Ammon's horn (tissue), 1 donor: ENCODE measurements at regions not wholly inside any gene's neighbourhood (a gene's known extent, or its start where the extent isn't known, plus 50 kb on each side); places are given as distances from the start of the nearest gene placed in this dataset.
"Not testable (repeated sequence)": the region's sequence is repeated elsewhere in the genome, so short reads cannot be mapped to it uniquely, and the experiment has no call there.

ENCODE experiments used
- DNase-seq: peaks from one replicate; pipeline ENCODE4 v3.0.0-alpha.2; 2016; ENCODE audit warnings: low spot score

GRCh38 chr11:57917632-57918031 lies 106.0 kb upstream of the OR9Q1 start:
- DNase-seq, result no peak

DNA sequence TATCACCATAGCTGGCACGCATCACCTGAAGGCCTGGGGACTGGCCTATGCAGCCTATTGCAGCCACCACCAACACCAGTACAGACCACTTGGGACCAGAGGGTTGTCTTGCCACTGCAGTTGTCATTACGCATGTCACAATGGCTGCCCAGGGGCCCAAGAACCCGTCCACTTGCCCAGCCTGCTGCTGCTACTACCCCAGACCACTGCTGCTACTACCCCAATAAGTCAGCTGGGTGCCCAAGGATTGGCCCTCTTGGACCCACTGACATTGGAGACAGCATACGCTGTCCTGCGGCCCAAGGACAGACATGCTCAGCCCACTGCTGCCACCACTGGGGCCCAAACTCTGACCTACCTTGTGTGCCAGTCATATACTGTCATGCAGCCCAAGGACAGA lies 102.7 kb upstream of the OR9Q1 start:
- no peak for DNase-seq

DNA sequence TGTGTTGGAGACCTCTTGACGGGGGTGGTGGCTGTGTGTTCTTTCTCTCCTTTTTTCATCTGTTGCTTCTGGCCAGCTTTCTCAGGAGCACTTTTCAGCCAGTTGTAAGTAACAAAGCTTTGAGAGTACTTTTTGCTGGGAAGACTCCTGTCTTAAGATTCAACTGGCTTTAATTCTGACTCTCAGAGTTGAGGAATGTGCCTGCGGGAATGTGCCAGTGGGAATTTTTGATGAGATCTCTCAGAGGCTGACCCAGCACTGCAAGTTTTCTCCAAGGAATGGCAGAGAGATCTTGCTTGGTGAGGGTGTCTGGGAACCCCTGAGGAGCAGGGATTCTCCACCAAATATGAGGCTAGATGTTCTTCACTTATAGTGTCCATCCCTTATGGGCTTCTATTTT lies 91.6 kb upstream of the OR9Q1 start:
- DNase-seq, result no peak

GRCh38 chr11:57935402-57936049 lies 88.2 kb upstream of the OR9Q1 start:
- DNase-seq, result no peak

GRCh38 chr11:57936050-57936418 lies 87.6 kb upstream of the OR9Q1 start:
- no peak for DNase-seq

- no peak for DNase-seq
Measured at GRCh38 chr11:57937431-57937830, 86.2 kb upstream of the OR9Q1 start.

DNA sequence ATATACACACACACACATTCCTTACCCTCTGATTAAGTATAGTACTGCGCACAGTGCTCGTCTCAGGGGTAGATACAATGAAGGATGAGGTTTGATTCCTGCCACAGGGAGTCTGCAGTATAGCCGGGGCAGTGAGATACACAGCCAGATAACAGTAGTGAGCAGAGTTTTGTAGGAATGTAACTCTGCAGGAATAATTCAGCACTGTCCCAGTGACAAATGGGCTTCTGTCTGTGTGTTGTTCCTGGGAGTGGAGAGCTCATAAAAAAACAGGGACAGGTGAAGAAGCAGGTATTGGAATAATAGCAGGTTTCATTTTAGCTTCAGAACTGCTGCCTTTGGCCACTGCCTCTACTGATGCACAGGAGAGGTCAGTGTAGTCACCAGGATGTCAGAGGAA lies 85.3 kb upstream of the OR9Q1 start:
- no peak for DNase-seq

DNA sequence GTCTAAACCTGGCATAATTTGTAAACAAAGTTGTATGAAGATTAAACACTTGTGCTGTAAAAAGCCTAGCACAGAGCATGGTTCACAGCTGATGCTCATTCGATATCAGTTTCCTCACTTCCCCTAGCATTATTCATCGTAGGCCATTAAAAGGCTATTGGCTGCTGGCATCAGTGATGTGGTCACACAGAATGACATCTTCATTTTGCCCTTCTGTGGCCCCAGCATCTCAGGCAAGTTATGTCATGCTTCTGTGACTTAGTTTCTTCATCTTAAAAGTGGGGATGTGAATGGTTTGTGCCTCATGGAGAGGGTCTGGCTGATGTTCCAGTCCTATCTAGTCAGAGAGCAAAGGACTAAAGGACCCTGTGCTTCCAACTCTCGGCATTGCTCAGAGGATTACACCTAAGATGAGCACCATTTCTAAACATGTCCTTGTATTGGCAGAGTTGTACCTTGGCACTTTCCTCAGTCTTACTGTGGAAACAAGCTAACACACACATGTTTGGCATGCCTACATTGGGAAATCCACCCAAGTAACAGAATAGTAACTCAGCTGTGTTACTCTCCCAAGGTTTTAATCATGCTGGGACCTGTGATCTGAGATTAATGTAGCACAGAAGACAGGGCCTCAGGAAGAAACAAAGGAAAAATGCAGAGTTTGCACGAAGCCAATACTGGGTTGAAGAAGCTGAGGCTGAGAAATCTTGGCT lies 83.5 kb upstream of the OR9Q1 start:
- no peak for DNase-seq

DNA sequence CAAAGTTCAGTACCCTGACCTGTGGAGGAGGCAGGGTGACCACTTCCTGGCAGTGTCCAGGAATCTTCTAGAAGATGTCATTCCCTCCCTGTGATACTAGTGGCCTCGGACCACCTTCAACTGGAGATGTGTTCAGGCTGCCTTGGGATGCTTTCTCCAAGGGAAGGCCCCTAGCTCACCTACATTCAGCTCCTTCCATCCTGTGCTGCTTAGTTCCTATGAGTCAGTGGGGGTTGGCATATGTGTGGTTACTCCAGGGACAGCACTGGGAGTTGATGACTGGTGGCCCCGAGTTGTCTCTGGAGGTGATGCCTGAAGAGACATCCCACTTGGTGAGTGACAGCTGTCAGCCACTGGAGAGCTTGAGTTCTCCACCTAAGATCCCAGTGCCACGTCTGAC lies 81.8 kb upstream of the OR9Q1 start:
- DNase-seq, result no peak

DNA sequence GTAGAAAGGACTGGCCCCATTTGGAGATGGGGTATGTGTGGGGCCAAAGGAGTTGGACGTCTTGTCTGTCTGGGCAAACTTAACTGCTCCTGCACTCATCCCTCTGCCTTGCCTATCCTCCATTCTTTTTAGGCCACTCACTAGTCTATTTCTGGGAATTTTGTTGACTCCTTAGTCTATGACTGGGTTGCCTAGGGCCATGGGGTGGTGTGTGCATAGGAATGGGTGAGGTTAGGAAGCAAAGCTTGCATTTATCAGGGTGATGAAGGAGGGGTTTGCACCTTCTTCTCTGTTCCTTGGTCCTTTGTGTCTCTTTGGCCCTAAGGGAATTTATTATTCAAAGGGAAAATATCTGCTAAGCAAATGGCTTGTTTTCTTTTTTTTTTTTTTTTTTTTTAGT lies 80.9 kb upstream of the OR9Q1 start:
- DNase-seq, result no peak

- not testable (repeated sequence) for DNase-seq
Measured at GRCh38 chr11:57943766-57944165, 79.9 kb upstream of the OR9Q1 start.

- no peak for DNase-seq
Measured at GRCh38 chr11:57946628-57947027, 77.1 kb upstream of the OR9Q1 start.

DNA sequence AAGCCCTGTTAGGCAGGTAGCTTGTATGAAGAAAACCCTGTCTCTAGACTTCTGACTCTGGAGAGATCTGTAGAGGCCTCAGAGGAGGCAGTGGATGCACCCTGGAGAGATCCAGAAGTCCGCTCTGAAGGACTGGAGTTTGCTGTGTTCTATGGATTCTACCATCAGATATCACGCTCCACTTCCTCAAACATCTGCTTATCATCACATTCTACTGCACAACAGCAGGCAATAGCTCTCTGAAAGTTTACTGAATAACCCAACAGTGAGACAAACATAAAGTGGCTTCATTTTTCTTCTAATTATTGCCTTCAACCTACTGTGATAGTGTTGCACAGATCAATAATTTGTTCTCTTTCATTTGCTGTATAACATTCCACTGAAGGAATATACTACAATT lies 59.0 kb upstream of the OR9Q1 start:
- DNase-seq, result no peak

- DNase-seq, result no peak
Measured at GRCh38 chr11:57971272-57972012, 52.2 kb upstream of the OR9Q1 start.

DNA sequence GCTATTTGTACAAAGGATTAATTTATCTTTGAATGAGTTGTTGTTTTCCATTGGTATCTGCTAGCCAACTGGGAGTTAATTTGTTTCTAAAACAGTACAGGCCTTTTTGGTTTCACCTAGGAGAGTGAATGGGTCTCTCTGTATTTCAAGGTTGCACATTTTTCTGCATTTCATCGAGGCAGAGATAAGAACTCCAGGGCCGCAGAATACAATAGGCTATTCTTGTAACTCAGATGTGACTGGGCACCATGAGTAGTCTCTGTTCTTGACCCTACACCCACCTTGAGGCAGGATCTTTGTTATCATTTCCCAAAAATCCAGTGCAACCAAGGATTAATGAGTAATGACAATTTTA lies 51.7 kb upstream of the OR9Q1 start:
- no peak for DNase-seq
